Fibroblast of skin of right quadriceps (primary cell): ENCODE measurements at regions not wholly inside any gene's neighbourhood (a gene's known extent, or its start where the extent isn't known, plus 50 kb on each side); places are given as distances from the start of the nearest gene placed in this dataset.
"Not testable (repeated sequence)": the region's sequence is repeated elsewhere in the genome, so short reads cannot be mapped to it uniquely, and the experiment has no call there.

Experiments used
- DNase-seq: peaks from one replicate; pipeline ENCODE4 v3.0.0-alpha.2; 2013

DNA sequence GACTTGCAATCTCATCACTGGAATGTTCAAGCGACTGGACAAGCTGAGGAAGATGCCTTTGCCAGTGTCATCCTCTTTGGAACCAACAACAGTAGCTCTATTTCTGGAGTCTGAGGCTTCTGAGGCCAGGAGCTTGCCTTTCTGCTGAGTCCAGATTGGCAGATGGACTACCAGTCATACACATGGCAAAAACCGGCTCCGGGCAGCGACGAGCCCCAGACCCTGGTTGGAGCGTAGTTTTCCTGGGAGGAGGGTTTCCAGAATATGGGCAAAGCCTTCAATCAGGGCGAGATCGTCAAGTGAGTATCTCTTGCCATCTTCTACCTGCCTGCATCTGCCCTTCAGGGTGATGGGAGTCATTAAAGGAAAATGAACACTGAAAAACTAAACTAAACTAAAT is 807.9 kb downstream of the C4orf33 start:
- no peak for DNase-seq

DNA sequence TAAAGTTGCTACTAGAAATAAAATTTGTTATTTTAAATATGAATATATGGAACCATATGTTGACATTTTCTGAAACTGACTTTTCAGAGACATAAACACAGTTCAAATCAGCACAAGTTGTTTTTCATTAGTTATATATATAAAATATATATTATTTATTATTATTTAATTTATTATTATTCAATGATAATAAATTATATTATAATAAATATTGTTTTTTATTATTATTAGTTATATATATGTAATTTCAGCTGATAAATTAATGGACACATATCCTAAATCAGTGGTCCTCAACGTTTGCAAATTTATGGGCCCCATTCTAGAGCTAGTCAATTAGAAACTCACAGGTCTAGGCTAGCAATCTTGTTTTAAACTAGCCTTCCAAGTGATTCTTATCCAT is 809.3 kb downstream of the C4orf33 start:
- no peak for DNase-seq

DNA sequence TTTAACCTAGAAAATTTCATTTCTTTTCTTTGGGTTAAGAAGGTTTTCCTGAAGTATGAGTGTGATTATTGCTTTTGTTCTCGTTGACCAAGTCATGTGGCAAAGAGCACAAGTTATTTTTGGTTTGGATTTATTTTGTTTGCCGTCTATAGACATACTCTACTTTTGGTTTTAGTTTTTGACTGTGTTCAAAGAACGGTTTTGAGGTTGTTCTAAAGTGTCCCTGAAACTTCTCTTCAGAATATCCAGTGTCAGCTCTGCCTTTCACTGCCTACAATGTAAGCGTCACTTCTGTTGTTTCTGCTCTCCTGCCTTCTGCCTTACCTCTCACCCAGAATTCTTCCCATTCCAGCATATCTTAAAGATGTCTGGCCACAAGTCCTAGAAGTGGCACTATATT is 812.2 kb downstream of the C4orf33 start:
- DNase-seq = no peak

- DNase-seq = no peak
Observed at GRCh38 chr4:129916991-129917390, 821.0 kb downstream of the C4orf33 start.

DNA sequence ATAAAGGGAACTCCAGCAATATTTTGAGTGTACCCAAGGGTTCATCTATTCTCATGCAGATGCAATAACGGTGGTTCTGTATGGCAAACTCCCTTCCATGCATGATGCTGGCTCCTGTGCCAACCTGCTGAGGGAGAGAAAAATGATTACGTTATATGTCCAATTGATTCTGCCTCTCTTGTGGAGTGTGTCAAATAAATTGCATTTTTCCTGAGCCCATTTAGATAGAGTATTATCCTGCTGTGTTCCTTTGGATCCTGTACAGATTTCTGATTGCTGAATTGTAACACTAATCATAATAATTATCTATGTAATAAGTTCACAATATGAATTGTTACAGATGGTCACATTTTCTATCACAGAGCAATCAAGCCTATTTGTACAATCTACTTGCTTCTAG is 821.7 kb downstream of the C4orf33 start:
- no peak for DNase-seq

- peak; percentile 5 for DNase-seq
Observed at GRCh38 chr4:129926936-129927335, 831.0 kb downstream of the C4orf33 start.

GRCh38 chr4:129929052-129929451 is 833.1 kb downstream of the C4orf33 start:
- peak; percentile 11 for DNase-seq

GRCh38 chr4:129929984-129930383 is 834.0 kb downstream of the C4orf33 start:
- DNase-seq = no peak

DNA sequence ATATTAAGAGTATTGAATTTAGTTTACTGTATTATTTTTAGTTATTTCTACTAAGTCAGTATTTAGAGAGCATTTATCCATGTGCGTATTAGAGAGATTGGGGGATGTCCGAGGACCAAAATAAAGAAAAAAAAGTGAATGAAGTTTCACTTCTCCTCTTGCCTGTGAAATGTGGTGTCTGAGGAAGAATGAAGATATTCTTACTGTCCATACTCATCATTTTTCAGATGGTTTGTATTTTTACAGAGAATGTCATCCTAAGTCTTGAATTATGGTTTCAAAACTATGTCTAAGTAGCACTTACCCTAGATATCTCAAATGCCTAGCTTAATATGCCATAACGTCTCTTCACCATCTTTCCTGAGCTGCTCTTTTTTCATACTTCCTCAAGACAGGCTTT is 854.3 kb downstream of the C4orf33 start:
- no peak for DNase-seq

GRCh38 chr4:129966175-129966574 is 870.2 kb downstream of the C4orf33 start:
- DNase-seq = no peak

DNA sequence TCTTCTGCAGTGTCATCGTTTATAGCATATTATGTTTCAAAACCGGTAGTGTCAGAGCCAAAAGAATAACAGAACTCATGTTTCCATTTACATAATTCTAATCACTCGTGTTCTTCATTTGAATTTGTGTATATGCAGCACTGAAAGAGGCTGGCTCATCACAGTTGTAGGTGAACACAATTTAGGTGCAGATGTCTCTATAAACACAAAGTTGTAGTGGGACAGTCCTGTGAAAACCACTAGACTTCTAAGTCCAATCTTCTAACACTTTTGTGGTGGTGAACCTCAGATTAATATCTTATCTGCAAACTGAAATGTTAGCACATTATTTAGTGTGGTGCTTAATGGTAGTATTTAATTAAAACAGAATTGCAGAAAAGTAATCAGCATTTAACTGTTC is 872.4 kb downstream of the C4orf33 start:
- no peak for DNase-seq

DNA sequence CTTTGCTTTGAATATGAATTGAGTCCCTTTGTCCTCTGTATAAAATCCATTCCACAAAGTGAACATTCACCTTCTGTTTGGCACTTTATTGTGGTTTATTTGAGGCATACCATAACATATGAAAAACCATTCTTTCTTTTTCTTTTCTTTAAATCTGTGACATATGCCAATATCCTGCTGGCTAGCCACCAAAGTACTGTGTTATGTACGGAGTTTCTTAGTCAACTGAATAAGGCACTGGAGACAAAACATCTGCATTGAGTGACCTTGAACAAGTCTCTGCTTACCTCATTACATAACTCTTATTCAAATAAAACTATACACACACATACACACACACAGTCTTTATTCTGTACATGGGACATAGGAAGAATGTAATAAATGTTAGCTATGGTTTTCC is 872.8 kb downstream of the C4orf33 start:
- DNase-seq = no peak

DNA sequence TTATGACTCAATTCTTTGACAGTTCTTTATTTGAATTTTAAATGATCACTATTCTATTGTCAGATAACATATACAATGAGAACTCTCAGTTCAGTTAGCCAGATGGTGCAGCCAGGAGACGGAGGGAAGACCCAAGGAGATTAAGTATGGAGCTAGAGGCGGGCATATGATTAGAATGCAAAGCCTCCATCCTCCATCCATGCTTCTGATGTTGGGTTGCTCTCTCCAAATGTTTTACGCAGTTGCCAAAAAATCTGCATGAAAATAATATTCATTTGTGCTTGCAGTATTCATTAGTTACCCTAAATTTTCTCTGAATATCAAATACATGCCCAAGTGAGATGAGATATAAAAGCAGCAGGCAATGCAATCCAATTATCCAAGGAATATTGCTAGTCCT is 874.8 kb downstream of the C4orf33 start:
- no peak for DNase-seq

DNA sequence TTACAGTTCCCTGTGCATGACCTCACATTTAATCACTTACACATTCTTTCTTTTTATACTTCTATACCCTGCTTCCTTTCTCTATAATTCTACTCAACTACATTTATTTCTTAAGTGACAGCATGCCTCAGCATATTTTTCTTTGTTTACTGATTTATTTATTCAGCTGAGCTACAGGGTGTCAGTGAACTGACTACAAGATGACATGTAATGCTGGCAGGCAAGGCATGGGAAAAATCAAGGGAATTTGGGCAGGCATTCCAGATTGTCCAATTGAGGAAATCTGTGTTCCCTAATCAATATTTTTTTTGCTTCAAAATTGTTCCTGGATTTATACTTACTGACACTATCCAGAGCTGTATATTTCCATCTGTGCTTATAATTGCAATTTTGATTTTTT is 875.5 kb downstream of the C4orf33 start:
- DNase-seq = no peak

GRCh38 chr4:129972257-129972656 is 876.3 kb downstream of the C4orf33 start:
- no peak for DNase-seq

GRCh38 chr4:129974730-129975129 is 878.8 kb downstream of the C4orf33 start:
- no peak for DNase-seq

GRCh38 chr4:129978315-129978714 is 882.4 kb downstream of the C4orf33 start:
- DNase-seq = no peak

GRCh38 chr4:129988957-129989356 is 893.0 kb downstream of the C4orf33 start:
- DNase-seq = no peak

GRCh38 chr4:129994715-129995114 is 898.8 kb downstream of the C4orf33 start:
- no peak for DNase-seq

- DNase-seq = no peak
Observed at GRCh38 chr4:129998436-129999150, 902.6 kb downstream of the C4orf33 start.

DNA sequence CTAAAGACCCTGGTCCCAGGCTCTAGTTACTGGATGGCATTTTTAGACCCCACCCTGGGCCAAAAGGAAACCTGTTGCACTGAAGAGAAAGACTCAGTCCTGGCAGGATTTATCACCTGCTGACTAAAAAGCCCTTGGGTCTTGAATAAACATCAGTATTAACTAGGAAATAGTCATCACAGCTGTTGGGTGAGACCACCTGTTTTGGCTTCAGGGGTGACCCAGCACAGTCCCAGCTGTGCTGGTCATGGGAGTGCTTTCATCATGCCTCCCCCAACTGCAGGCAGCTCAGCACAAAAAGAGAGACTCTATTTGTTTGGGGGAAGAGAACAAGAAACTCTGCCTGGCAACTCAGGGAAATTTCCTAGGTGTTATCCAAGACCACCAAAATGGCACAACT is 903.2 kb downstream of the C4orf33 start:
- DNase-seq = no peak

DNA sequence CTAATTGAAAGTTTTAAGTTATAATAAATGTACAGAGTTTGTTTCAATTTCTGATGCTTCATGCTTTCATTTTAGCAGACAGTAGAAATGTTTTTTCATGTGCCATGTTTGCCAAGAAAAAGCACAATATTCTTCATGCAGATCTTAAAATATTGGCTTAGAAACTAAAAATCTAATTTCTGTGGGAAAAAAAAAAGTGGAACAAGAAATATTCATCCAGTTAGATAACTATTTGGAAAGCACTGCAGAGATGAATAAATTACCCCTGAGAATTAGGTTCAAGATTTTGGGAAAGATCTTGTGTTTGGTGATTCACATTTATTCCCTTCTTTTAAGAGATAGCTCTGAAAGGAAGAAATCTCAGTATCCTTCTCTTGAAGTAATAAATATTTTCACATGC is 912.5 kb downstream of the C4orf33 start:
- no peak for DNase-seq

- not testable (repeated sequence) for DNase-seq
Observed at GRCh38 chr4:130012806-130013205, 916.9 kb downstream of the C4orf33 start.

DNA sequence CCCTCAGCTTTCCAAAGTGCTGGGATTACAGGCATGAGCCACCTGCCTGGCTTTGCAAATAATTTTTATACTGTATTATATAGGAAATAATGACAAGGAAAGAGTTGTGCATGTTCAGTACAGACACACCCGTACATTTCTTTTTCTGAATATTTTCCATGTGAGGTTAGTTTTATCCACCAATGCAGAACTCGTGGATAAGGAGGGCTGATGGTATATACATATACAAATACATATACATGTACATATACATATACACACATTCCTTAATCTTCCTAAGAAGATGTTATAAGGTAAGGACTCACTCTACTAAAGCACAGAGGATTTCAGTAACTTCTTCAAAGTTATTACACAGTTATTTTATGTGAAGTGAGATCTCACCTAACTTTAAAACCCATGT is 925.8 kb downstream of the C4orf33 start:
- DNase-seq = no peak

GRCh38 chr4:130023088-130023487 is 927.1 kb downstream of the C4orf33 start:
- no peak for DNase-seq
